IMR-90 (cell line): ENCODE measurements at regions not wholly inside any gene's neighbourhood (a gene's known extent, or its start where the extent isn't known, plus 50 kb on each side); places are given as distances from the start of the nearest gene placed in this dataset.

Source experiments
- ATAC-seq: fragments of 200-7000 bp; cut with Tn5 transposase; 2 replicates; pipeline ENCODE4 v1.9.1; 2020; ENCODE audit warnings: low read depth, mild to moderate bottlenecking, moderate library complexity
- BruUV-seq: library from RNA; stranded (reverse); fragments of 400-500 nt; replicated peaks from 2 replicates; lab custom pipeline; 2021; lab: Mats Ljungman, UMichigan
- CTCF ChIA-PET: fragments of 300-600 bp; formaldehyde crosslinking; extraction: SDS; loops from one replicate; lab custom pipeline; 2021; ENCODE audit warnings: antibody characterized with exemption; lab: Yijun Ruan, JAX
- POLR2A ChIA-PET: fragments of 300-600 bp; sonication (Branson Sonifier 250); formaldehyde crosslinking; loops from one replicate; lab custom pipeline; 2022; ENCODE audit warnings: antibody characterized with exemption; ENCODE audit not compliant: unreplicated experiment; lab: Charles Lee
- DNase-seq: peaks from one replicate; pipeline ENCODE4 v3.0.0; 2013
- H2AFZ ChIP-seq: replicated peaks from 2 replicates; pipeline ENCODE3; 2013; ENCODE audit warnings: low read length, mild to moderate bottlenecking; ENCODE audit not compliant: poor library complexity
- H2AK5ac ChIP-seq: 2 replicates; pipeline ENCODE4 v1.6.1; 2013; ENCODE audit warnings: low read depth, low read length, inconsistent platforms
- H2AK9ac ChIP-seq: replicated peaks from 2 replicates; pipeline ENCODE3; 2013; ENCODE audit warnings: mild to moderate bottlenecking, low read depth, low read length, moderate library complexity; ENCODE audit not compliant: poor library complexity
- H2BK120ac ChIP-seq: 2 replicates; pipeline ENCODE4 v1.6.1; 2013; ENCODE audit warnings: low read depth, low read length, inconsistent platforms
- H2BK15ac ChIP-seq: 3 replicates; pipeline ENCODE4 v1.6.1; 2013; ENCODE audit warnings: low read depth, low read length, inconsistent platforms
- H2BK20ac ChIP-seq: 2 replicates; pipeline ENCODE4 v1.6.1; 2013; ENCODE audit warnings: low read depth, mild to moderate bottlenecking, inconsistent platforms, low read length, moderate library complexity
- H2BK5ac ChIP-seq: 2 replicates; pipeline ENCODE4 v1.6.1; 2013; ENCODE audit warnings: mild to moderate bottlenecking, low read depth, low read length, inconsistent platforms; ENCODE audit not compliant: poor library complexity, severe bottlenecking
- H3K14ac ChIP-seq: replicated peaks from 2 replicates; pipeline ENCODE4 v1.6.1; 2013; ENCODE audit warnings: low read depth, low read length, inconsistent platforms
- H3K18ac ChIP-seq: 2 replicates; pipeline ENCODE4 v1.6.1; 2013; ENCODE audit warnings: low read depth, low read length, control low read depth
- H3K23ac ChIP-seq: 2 replicates; pipeline ENCODE4 v1.6.1; 2013; ENCODE audit warnings: low read depth, low read length, inconsistent platforms
- H3K27ac ChIP-seq: 2 replicates; pipeline ENCODE4 v1.5.1; 2013; ENCODE audit warnings: mild to moderate bottlenecking, control low read depth, low read length; ENCODE audit not compliant: insufficient read depth
- H3K27me3 ChIP-seq: 2 replicates; pipeline ENCODE4 v1.6.1; 2013; ENCODE audit warnings: low read length; ENCODE audit not compliant: control insufficient read depth, insufficient read depth
- H3K36me3 ChIP-seq: 2 replicates; pipeline ENCODE4 v1.6.1; 2013; ENCODE audit warnings: low read length, mixed read lengths; ENCODE audit not compliant: control insufficient read depth, insufficient read depth
- H3K4ac ChIP-seq: 2 replicates; pipeline ENCODE4 v1.6.1; 2013; ENCODE audit warnings: low read depth, low read length, inconsistent platforms
- H3K4me1 ChIP-seq: 2 replicates; pipeline ENCODE4 v1.6.1; 2013; ENCODE audit warnings: low read length, mixed read lengths; ENCODE audit not compliant: control insufficient read depth, insufficient read depth
- H3K4me2 ChIP-seq: 2 replicates; pipeline ENCODE4 v1.6.1; 2013; ENCODE audit warnings: low read depth, mild to moderate bottlenecking, control low read depth, low read length, moderate library complexity
- H3K4me3 ChIP-seq: 2 replicates; pipeline ENCODE4 v1.5.1; 2013; ENCODE audit warnings: low read depth, mild to moderate bottlenecking, control low read depth, low read length, moderate library complexity; ENCODE audit not compliant: insufficient read depth
- H3K56ac ChIP-seq: 2 replicates; pipeline ENCODE4 v1.6.1; 2013; ENCODE audit warnings: low read length, inconsistent platforms; ENCODE audit not compliant: insufficient read depth; ENCODE audit errors: extremely low read depth
- H3K79me1 ChIP-seq, 2 experiments: 2 replicates each; pipeline ENCODE4 v1.6.1; 2013; ENCODE audit warnings: low read length in 2 of 2, inconsistent platforms in 1 of 2, low read depth in 1 of 2
- H3K9ac ChIP-seq: 2 replicates; pipeline ENCODE4 v1.6.1; 2013; ENCODE audit warnings: low read depth, low read length, control low read depth
- H3K9me1 ChIP-seq: 2 replicates; pipeline ENCODE4 v1.6.1; 2013; ENCODE audit warnings: low read length, inconsistent platforms; ENCODE audit not compliant: insufficient read depth
- H3K9me3 ChIP-seq: 2 replicates; pipeline ENCODE4 v1.6.1; 2013; ENCODE audit warnings: low read length; ENCODE audit not compliant: control insufficient read depth, insufficient read depth
- H4K20me1 ChIP-seq: 2 replicates; pipeline ENCODE4 v1.6.1; 2013; ENCODE audit warnings: low read length, inconsistent platforms; ENCODE audit not compliant: insufficient read depth
- H4K5ac ChIP-seq: 2 replicates; pipeline ENCODE4 v1.6.1; 2013; ENCODE audit warnings: mild to moderate bottlenecking, low read depth, low read length, control low read depth
- H4K8ac ChIP-seq, 2 experiments: 2 replicates each; pipeline ENCODE4 v1.6.1; 2013; ENCODE audit warnings: low read depth in 2 of 2, low read length in 2 of 2, control low read depth in 1 of 2, inconsistent platforms in 1 of 2
- H4K91ac ChIP-seq: 2 replicates; pipeline ENCODE4 v1.6.1; 2013; ENCODE audit warnings: low read depth, low read length, inconsistent platforms; ENCODE audit not compliant: insufficient read depth
- RAD21 ChIP-seq: IDR thresholded peaks from 2 replicates; pipeline ENCODE4 v1.6.1; 2012; ENCODE audit warnings: low read length, improper control_type of control experiment
- WGBS, 2 experiments: methylation state at CpG; one replicate each; pipeline versions ENCODE4 v1.1.5 to v1.1.7; 2013; ENCODE audit warnings: missing lambda C conversion rate in 2 of 2; ENCODE audit not compliant: insufficient read length in 1 of 2; ENCODE audit errors: extremely low coverage in 2 of 2; 5-methylcytosine and 5-hydroxymethylcytosine counted together
- dilution Hi-C: fragments of 300-500 bp; cut with HindIII; formaldehyde crosslinking; loops from one replicate; pipeline ENCODE4 v1.14.3; 2018; ENCODE audit warnings: low sequenced_read_pairs; ENCODE audit not compliant: unreplicated experiment
- in situ Hi-C: fragments of 300-500 bp; cut with MboI; formaldehyde crosslinking; loops from 3 replicates; pipeline ENCODE4 v1.14.3; 2019; ENCODE audit warnings: low sequenced_read_pairs, inconsistent platforms, mixed read lengths
- intact Hi-C: fragments of 100-400 bp; cut with micrococcal nuclease; formaldehyde crosslinking; loops from 2 replicates; pipeline ENCODE4 v1.10.0; 2022

DNA sequence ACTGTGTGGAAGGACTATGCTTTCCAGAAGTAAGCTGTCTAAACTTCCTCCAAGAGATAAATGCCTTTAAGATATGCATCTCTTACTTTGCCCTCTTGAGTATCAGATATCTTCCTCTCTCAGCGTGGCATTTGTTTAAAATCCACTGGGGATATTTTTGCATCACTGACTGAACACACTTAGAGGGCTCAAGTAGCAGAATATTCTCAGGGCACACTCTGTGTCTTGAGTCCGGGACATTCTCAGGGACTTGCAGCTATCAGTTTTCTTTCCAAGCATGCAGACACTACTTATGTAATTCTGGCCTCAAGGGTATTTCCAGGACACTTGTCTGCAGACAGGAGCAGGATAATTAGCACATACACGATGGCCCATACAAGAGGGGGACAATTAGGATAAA, 84.7 kb downstream of the ERCC5 start:
- no peak overlapping the region for H3K9ac ChIP-seq
- no peak overlapping the region for H3K18ac ChIP-seq
- H3K4me2 ChIP-seq = no peak overlapping the region
- no peak overlapping the region for H4K91ac ChIP-seq
- H2BK20ac ChIP-seq = no peak overlapping the region
- H3K27me3 ChIP-seq = no peaks in the 10 kb centered on the region
- POLR2A ChIA-PET = no interaction called here
- H3K9me1 ChIP-seq = no peaks in the 10 kb centered on the region
- no peak overlapping the region for H2BK15ac ChIP-seq
- ATAC-seq (no peak), DNase-seq (no peak)
- no peaks in the 10 kb centered on the region for H3K4me1 ChIP-seq
- no peaks in the 10 kb centered on the region for H3K79me1 ChIP-seq
- H2BK120ac ChIP-seq = no peak overlapping the region
- no peak overlapping the region for H3K14ac ChIP-seq
- no peak overlapping the region for H3K23ac ChIP-seq
- H4K5ac ChIP-seq = no peak overlapping the region
- no peak overlapping the region for H3K27ac ChIP-seq
- H3K36me3 ChIP-seq = no peaks in the 10 kb centered on the region
- CTCF ChIA-PET = no interaction called here
- no TSS peak for BruUV-seq
- H2BK5ac ChIP-seq = no peak overlapping the region
- no peak overlapping the region for H2AFZ ChIP-seq
- no peak for TF ChIP-seq RAD21
- H3K9me3 ChIP-seq = no peaks in the 10 kb centered on the region
- no peak overlapping the region for H2AK9ac ChIP-seq
- in situ Hi-C loops (no loop called here), dilution Hi-C loops (no loop called here), intact Hi-C loops (no loop called here)
- no peak overlapping the region for H3K4ac ChIP-seq
- no peak overlapping the region for H4K8ac ChIP-seq
- H3K4me3 ChIP-seq = no peak overlapping the region
- H2AK5ac ChIP-seq = no peak overlapping the region
- H3K56ac ChIP-seq = no peak overlapping the region
- H4K20me1 ChIP-seq = no peaks in the 10 kb centered on the region
- WGBS, 2 experiments = no CpG with 5 or more reads among the region's 3 CpGs
